HEK293T (cell line): ENCODE measurements at regions not wholly inside any gene's neighbourhood (a gene's known extent, or its start where the extent isn't known, plus 50 kb on each side); places are given as distances from the start of the nearest gene placed in this dataset.

Experiments used
- CTCF ChIA-PET: fragments of 350-600 bp; formaldehyde crosslinking; extraction: SDS; loops from one replicate; lab custom pipeline; 2021; ENCODE audit warnings: antibody characterized with exemption, inconsistent platforms; lab: Yijun Ruan, JAX
- POLR2A ChIA-PET: fragments of 350-600 bp; formaldehyde crosslinking; extraction: SDS; loops from one replicate; lab custom pipeline; 2020; ENCODE audit warnings: antibody characterized with exemption, inconsistent platforms; lab: Yijun Ruan, JAX
- DNase-seq: peaks from one replicate; pipeline ENCODE4 v3.0.0; 2012; ENCODE audit warnings: mixed read lengths; ENCODE audit errors: extremely low spot score
- ARNT ChIP-seq: fragments of 450-650 bp; IDR thresholded peaks from 2 replicates; pipeline ENCODE4 v1.6.1; 2017; ENCODE audit warnings: mild to moderate bottlenecking
- BHLHE40 ChIP-seq: fragments of 450-650 bp; IDR thresholded peaks from 2 replicates; pipeline ENCODE4 v1.6.1; 2016; ENCODE audit warnings: mild to moderate bottlenecking, moderate library complexity, borderline replicate concordance
- CTBP1 ChIP-seq: fragments of 450-650 bp; IDR thresholded peaks from 2 replicates; pipeline ENCODE4 v1.6.1; 2016; ENCODE audit warnings: borderline replicate concordance
- ELF4 ChIP-seq: fragments of 450-650 bp; IDR thresholded peaks from 2 replicates; pipeline ENCODE4 v1.6.1; 2017; ENCODE audit warnings: antibody characterized with exemption
- FOXA1 ChIP-seq: fragments of 450-650 bp; IDR thresholded peaks from 2 replicates; pipeline ENCODE4 v1.6.1; 2016; ENCODE audit warnings: mild to moderate bottlenecking
- FOXK2 ChIP-seq: fragments of 450-650 bp; IDR thresholded peaks from 2 replicates; pipeline ENCODE4 v1.6.1; 2016; ENCODE audit warnings: mild to moderate bottlenecking
- FOXM1 ChIP-seq: fragments of 450-650 bp; IDR thresholded peaks from 2 replicates; pipeline ENCODE4 v1.6.1; 2017; ENCODE audit warnings: mild to moderate bottlenecking, borderline replicate concordance
- HDGF ChIP-seq: fragments of 450-650 bp; IDR thresholded peaks from 2 replicates; pipeline ENCODE4 v1.6.1; 2017; ENCODE audit warnings: antibody characterized with exemption, borderline replicate concordance
- L3MBTL2 ChIP-seq: fragments of 450-650 bp; conservative IDR thresholded peaks from 2 replicates; pipeline ENCODE4 v1.6.1; 2016; ENCODE audit warnings: mild to moderate bottlenecking
- LEF1 ChIP-seq: fragments of 450-650 bp; IDR thresholded peaks from 2 replicates; pipeline ENCODE4 v1.6.1; 2017; ENCODE audit warnings: mild to moderate bottlenecking, borderline replicate concordance
- NFRKB ChIP-seq: fragments of 450-650 bp; IDR thresholded peaks from 2 replicates; pipeline ENCODE4 v1.6.1; 2016; ENCODE audit warnings: mild to moderate bottlenecking, moderate library complexity
- PKNOX1 ChIP-seq: fragments of 450-650 bp; IDR thresholded peaks from 2 replicates; pipeline ENCODE4 v1.6.1; 2016
- SP1 ChIP-seq: fragments of 450-650 bp; IDR thresholded peaks from 2 replicates; pipeline ENCODE4 v1.6.1; 2017
- SUZ12 ChIP-seq: fragments of 450-650 bp; IDR thresholded peaks from 2 replicates; pipeline ENCODE4 v1.6.1; 2016; ENCODE audit warnings: mild to moderate bottlenecking
- TARDBP ChIP-seq: fragments of 450-650 bp; IDR thresholded peaks from 2 replicates; pipeline ENCODE4 v1.6.1; 2016
- ZNF384 ChIP-seq: fragments of 450-650 bp; IDR thresholded peaks from 2 replicates; pipeline ENCODE4 v1.6.1; 2016

DNA sequence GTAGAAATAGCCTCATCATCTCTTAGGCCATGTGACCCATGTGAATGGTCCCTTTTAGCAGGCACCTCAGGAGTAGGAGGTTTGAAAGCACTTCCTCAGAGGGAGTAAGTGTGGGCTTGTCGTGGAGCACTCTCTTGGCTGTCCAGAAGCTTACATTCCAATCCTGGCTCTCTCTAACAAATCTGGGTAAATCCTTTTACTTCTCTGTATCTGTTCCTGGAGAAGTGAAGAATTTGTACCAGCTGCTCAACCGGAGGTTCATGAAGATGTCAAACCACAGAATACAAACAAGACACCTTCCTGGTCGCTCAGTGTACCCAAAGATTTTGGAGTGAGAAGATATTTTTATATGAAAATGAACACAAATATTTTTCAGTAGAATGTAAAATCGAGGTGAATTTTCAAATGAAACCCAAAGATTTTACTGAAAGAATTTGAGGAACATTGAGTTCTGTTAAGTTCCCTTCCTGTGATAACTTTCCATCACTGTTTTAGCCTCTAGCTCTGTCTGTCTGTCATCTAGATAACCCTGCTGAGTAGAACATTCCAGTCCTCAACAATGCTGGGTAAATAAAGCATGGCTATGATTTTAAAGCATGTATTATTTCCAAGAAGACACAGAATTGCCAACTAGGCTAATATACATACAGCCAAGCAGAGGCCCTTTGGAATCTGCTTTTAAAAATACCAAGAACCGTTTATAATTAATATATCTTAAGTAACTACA is 263.9 kb upstream of the RGS6 start:
- no peak for TF ChIP-seq SUZ12
- CTCF ChIA-PET: no interaction called here
- POLR2A ChIA-PET: no interaction called here
- DNase-seq: no peak

DNA sequence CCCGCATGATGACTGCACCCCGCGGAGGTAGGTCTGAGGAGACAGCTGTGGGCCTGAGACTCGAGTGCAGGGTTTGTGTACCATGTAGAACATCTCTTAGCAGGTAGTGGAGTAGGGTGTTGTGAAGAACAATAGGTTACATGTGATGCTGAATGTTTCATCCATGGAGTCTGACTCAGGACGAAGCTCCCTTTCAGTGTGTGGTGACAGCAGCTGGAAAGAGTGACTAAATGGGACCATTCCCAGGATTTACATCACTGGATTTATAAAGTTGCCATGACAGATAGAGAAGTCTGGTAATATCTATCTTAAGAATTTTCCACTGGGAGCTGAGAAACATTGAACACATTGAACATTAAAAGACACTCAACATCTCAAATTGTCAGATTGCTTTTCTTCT is 259.6 kb upstream of the RGS6 start:
- TF ChIP-seq ARNT (no peak), SP1 (no peak), FOXA1 (no peak), NFRKB (no peak), L3MBTL2 (no peak), TARDBP (no peak), ZNF384 (no peak), HDGF (no peak), SUZ12 (no peak), LEF1 (no peak), PKNOX1 (no peak), FOXM1 (no peak), BHLHE40 (no peak)
- ChIA-PET CTCF (no interaction called here), POLR2A (no interaction called here)
- DNase-seq: no peak

DNA sequence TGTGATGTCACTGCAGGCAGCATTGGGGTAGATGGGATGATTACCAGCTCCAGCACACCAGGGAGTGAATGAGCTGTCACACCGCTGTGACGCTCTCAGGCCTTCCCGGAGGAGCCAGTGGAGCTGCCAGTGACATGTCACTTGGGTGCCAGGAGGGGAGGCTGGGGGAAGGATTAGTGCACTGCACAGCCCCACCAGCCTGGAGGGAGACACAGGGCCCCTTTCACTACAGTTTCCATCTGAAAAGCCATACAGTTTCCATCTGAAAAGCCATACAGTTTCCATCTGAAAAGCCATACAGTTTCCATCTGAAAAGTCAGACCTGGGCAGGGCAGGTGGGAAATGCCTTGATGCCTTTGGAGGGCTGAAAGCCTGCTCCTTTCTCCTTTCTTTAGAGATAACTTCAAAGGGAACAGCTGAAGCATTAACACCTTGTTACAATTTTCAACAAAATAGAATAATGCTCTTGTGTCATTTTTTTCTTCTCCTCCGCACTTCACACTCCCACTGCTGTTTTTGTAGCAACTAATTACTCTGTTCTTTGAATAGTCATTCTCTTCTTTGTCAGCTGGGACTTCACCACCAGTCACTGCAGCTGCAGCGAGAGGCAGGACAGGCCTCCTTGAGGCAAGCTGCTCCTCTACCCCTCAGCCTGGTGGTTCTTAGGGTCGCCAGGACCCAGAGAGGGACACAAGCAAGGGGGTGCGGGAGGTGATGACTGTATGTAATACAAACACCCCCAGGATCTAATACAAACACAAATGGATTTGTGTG is 256.9 kb upstream of the RGS6 start:
- CTCF ChIA-PET: no interaction called here
- no peak for DNase-seq
- TF ChIP-seq HDGF: no peak
- TF ChIP-seq L3MBTL2: no peak
- no peak for TF ChIP-seq LEF1
- no peak for TF ChIP-seq BHLHE40
- no peak for TF ChIP-seq FOXK2
- POLR2A ChIA-PET: no interaction called here

GRCh38 chr14:71675900-71676287 is 256.3 kb upstream of the RGS6 start:
- POLR2A ChIA-PET: no interaction called here
- TF ChIP-seq FOXM1: no peak
- no peak for TF ChIP-seq HDGF
- no peak for TF ChIP-seq ARNT
- TF ChIP-seq PKNOX1: no peak
- TF ChIP-seq LEF1: no peak
- no peak for TF ChIP-seq SUZ12
- no peak for TF ChIP-seq L3MBTL2
- TF ChIP-seq CTBP1: no peak
- TF ChIP-seq FOXA1: no peak
- no peak for TF ChIP-seq SP1
- no peak for TF ChIP-seq TARDBP
- no peak for TF ChIP-seq FOXK2
- TF ChIP-seq BHLHE40: no peak
- no peak for TF ChIP-seq NFRKB
- no peak for TF ChIP-seq ZNF384
- TF ChIP-seq ELF4: no peak
- no peak for DNase-seq
- CTCF ChIA-PET: no interaction called here

DNA sequence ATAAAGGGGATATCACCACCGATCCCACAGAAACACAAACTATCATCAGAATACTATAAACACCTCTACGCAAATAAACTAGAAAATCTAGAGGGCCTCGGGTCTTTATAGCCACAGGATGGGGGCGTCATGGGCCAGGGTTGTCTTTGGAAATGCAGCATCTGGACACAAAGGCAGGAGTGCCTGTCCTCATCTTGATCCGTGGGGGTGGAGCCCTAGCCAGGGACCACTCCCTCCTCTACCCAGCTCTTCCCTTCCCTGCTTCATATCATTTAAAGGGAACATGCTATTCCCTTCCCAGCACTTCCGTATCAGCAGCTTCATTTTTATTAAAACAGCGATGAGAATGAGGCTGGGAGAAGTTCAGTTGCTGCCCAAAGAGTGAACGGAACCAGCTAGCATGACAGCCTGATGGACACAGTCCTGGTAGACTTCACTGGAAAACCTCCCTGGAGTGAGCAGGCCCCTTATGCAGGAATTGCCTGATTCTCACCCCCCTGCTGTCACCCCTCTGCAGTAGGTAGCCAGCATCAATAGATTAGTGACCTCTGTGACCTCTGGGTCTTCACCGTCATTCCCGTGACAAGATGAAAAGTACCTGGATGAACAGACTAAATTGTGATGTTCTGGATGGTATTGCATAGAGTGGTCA is 251.4 kb upstream of the RGS6 start:
- TF ChIP-seq FOXA1 (no peak), FOXK2 (no peak), ELF4 (no peak), PKNOX1 (no peak), SP1 (no peak), CTBP1 (no peak), ZNF384 (no peak)
- ChIA-PET CTCF (no interaction called here), POLR2A (no interaction called here)
- DNase-seq: no peak

DNA sequence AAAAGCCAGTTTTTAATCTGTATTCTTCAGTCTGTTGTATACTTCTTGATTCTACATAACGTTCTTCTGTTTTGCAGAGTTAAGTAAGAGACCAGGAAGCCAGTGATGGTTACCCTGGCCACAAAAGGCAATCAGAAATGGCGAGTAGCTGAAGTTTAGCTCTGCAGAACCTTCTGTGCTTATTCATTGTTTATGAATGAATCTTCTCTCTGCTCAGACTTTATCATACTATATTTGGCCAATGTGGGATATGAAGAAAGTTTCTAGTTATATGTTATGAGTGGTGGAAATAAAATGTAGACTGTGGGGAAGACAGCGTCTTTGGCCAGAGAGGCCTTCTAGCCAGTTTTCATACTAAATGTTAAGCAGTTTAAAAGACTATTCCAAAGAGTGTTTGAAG is 249.9 kb upstream of the RGS6 start:
- ChIA-PET POLR2A (no interaction called here), CTCF (no interaction called here)
- TF ChIP-seq L3MBTL2 (no peak), FOXK2 (no peak), TARDBP (no peak), ARNT (no peak), SP1 (no peak), ZNF384 (no peak), ELF4 (no peak), HDGF (no peak), NFRKB (no peak), CTBP1 (no peak), LEF1 (no peak), FOXM1 (no peak), SUZ12 (no peak), BHLHE40 (no peak), PKNOX1 (no peak)

More for the DNA sequence above, 249.9 kb upstream of the RGS6 start:
- no peak for DNase-seq
